ENCODE measurements at regions not wholly inside any gene's neighbourhood (a gene's known extent, or its start where the extent isn't known, plus 50 kb on each side); places are given as distances from the start of the nearest gene placed in this dataset.

DNA sequence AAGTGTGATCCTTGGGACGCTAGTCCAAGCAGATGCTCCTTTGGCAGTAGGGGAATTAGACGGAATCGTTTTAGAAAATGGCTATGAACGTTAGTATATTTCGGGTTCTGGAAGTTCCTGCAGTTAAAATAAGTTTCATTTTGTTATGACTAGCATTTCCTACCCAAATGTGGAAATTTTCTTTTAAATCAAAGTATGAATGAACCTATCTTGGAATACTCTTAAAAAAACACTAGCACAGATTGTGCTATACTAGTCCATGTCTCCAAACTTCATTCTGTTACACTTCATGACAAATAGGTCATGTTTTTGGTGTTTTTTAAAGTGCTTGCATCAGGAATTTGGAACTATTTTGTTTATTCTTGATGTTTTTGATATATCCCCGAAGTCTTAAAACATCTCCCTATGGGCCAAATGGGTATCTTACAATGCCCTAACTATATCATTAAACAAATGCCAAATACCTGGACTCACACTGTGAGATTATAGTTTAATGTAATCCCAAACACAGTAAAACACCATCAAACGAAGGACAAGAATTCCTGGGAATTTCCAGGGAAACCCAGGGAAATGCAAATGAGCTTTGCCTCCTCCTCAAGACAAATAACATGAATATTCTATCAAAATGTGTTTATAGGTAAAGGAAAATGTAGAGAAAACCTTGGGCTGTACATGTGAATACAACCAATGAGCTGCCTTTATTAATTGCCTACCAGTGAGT, 75.9 kb upstream of the PTPRZ1 start:
- TF ChIP-seq TAF1 (IDR thresholded peaks at IDR 0.05; ENCODE audit: borderline replicate concordance, insufficient read depth, low read length): no peak
- no peak for TF ChIP-seq FOXP2 (optimal IDR thresholded peaks at IDR 0.05; ENCODE audit: borderline replicate concordance, extremely low read depth, extremely low read length, insufficient read depth)
- no peak for TF ChIP-seq POLR2AphosphoS5 (IDR thresholded peaks at IDR 0.05; ENCODE audit: low read depth, low read length)
- no peak for TF ChIP-seq REST (IDR thresholded peaks at IDR 0.05; ENCODE audit: insufficient read depth in 1 of 2, low read depth in 2 of 2, low read length in 2 of 2)
- no peak for TF ChIP-seq SIN3A (IDR thresholded peaks at IDR 0.05; ENCODE audit: borderline replicate concordance, insufficient read depth, low read length)
